ENCODE measurements at regions not wholly inside any gene's neighbourhood (a gene's known extent, or its start where the extent isn't known, plus 50 kb on each side); places are given as distances from the start of the nearest gene placed in this dataset.

GRCh38 chr18:30094556-30094955 is 948.0 kb downstream of the DSC3 start:
- no peak overlapping the region for H3K9ac ChIP-seq (ENCODE audit: insufficient read depth in 1 of 2, low read length in 2 of 2)
- WGBS, 2 donors, result 51 to 72% methylated on average over 2 of the region's 2 CpGs
- no peak overlapping the region for H3K4me3 ChIP-seq
- no peaks in the 10 kb centered on the region for H3K27me3 ChIP-seq (ENCODE audit: control insufficient read depth in 3 of 3, insufficient read depth in 3 of 3, low read length in 2 of 3)
- H3K9me3 ChIP-seq (ENCODE audit: control insufficient read depth in 4 of 4, insufficient read depth in 3 of 4, low read length in 3 of 4), result peaks cover 0 to 2% (median 0%) of the 10 kb centered on the region in 4 donors
- no peak for ATAC-seq (ENCODE audit: insufficient read depth, low FRiP score)
- H3K36me3 ChIP-seq (ENCODE audit: control insufficient read depth in 4 of 4, insufficient read depth in 4 of 4, low read length in 4 of 4), result no peaks in the 10 kb centered on the region
- no peak for TF ChIP-seq CTCF (IDR thresholded peaks at IDR 0.05; ENCODE audit: control extremely low read depth, extremely low read depth)
- H3K27ac ChIP-seq (ENCODE audit: low read depth in 1 of 2, low read length in 1 of 2), result no peak overlapping the region
- DNase-seq, result peak in 2 of 3 donors; percentile 1 to 2
- no peaks in the 10 kb centered on the region for H3K4me1 ChIP-seq (ENCODE audit: control insufficient read depth in 5 of 5, insufficient read depth in 5 of 5, low read length in 5 of 5)

- H3K27me3 ChIP-seq (ENCODE audit: control insufficient read depth in 3 of 3, insufficient read depth in 3 of 3, low read length in 2 of 3), result no peaks in the 10 kb centered on the region
- H3K27ac ChIP-seq (ENCODE audit: low read depth in 1 of 2, low read length in 1 of 2), result no peak overlapping the region
- DNase-seq (no peak), ATAC-seq (ENCODE audit: insufficient read depth, low FRiP score) (no peak)
- peaks cover 0 to 4% (median 0%) of the 10 kb centered on the region in 4 donors for H3K9me3 ChIP-seq (ENCODE audit: control insufficient read depth in 4 of 4, insufficient read depth in 3 of 4, low read length in 3 of 4)
- H3K36me3 ChIP-seq (ENCODE audit: control insufficient read depth in 4 of 4, insufficient read depth in 4 of 4, low read length in 4 of 4), result no peaks in the 10 kb centered on the region
- H3K9ac ChIP-seq (ENCODE audit: insufficient read depth in 1 of 2, low read length in 2 of 2), result no peak overlapping the region
- 67 to 89% methylated on average over 4 of the region's 4 CpGs for WGBS, 2 donors
- H3K4me3 ChIP-seq, result no peak overlapping the region
- H3K4me1 ChIP-seq (ENCODE audit: control insufficient read depth in 5 of 5, insufficient read depth in 5 of 5, low read length in 5 of 5), result no peaks in the 10 kb centered on the region
- no peak for TF ChIP-seq CTCF (IDR thresholded peaks at IDR 0.05; ENCODE audit: control extremely low read depth, extremely low read depth)
Measured at GRCh38 chr18:30093376-30093775, 949.2 kb downstream of the DSC3 start.

DNA sequence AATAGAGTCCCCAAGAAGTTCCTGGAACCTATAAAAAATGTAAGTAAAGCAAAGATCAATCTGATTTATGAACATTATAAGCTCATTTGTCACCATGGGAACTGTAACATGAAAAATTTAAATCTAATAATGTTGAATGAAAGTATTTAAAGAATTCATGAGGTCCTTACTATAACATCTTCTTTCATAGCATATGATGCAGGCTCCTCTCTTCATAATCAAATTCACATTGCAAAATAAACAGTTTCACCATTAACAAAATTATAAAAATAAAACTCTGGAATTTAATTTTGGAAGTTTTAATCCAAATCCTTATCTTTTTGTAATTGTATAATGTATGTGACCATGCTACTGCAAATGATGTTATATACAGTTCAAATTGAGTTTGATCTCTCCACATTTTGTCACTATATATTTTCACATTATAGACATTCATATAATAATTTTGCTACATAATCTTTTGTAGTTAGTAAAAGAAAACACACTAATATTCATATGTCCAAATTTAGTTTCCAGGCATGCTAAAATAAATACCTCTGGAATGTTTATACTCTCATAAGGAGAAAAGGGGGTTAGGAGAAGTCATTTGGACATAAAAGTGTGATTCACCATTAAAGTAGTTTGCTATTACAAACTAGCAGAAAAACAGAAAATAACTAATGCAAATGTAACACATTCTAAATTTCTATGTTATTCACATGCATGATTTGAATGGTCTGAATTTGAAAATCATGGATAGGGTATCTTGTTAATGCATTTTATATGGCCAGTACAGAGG is 954.1 kb downstream of the DSC3 start:
- no peak for TF ChIP-seq CTCF (IDR thresholded peaks at IDR 0.05; ENCODE audit: control extremely low read depth, extremely low read depth)
- no peaks in the 10 kb centered on the region for H3K4me1 ChIP-seq (ENCODE audit: control insufficient read depth in 5 of 5, insufficient read depth in 5 of 5, low read length in 5 of 5)
- H3K36me3 ChIP-seq (ENCODE audit: control insufficient read depth in 4 of 4, insufficient read depth in 4 of 4, low read length in 4 of 4), result no peaks in the 10 kb centered on the region
- ATAC-seq (ENCODE audit: insufficient read depth, low FRiP score) (no peak), DNase-seq (no peak)
- no peaks in the 10 kb centered on the region for H3K27me3 ChIP-seq (ENCODE audit: control insufficient read depth in 3 of 3, insufficient read depth in 3 of 3, low read length in 2 of 3)
- H3K4me3 ChIP-seq, result no peak overlapping the region
- peaks cover 0 to 4% (median 0%) of the 10 kb centered on the region in 4 donors for H3K9me3 ChIP-seq (ENCODE audit: control insufficient read depth in 4 of 4, insufficient read depth in 3 of 4, low read length in 3 of 4)
- no peak overlapping the region for H3K27ac ChIP-seq (ENCODE audit: low read depth in 1 of 2, low read length in 1 of 2)
- H3K9ac ChIP-seq (ENCODE audit: insufficient read depth in 1 of 2, low read length in 2 of 2), result no peak overlapping the region

Measured in lung (tissue), 11 donors.